ENCODE measurements at regions not wholly inside any gene's neighbourhood (a gene's known extent, or its start where the extent isn't known, plus 50 kb on each side); places are given as distances from the start of the nearest gene placed in this dataset.

DNA sequence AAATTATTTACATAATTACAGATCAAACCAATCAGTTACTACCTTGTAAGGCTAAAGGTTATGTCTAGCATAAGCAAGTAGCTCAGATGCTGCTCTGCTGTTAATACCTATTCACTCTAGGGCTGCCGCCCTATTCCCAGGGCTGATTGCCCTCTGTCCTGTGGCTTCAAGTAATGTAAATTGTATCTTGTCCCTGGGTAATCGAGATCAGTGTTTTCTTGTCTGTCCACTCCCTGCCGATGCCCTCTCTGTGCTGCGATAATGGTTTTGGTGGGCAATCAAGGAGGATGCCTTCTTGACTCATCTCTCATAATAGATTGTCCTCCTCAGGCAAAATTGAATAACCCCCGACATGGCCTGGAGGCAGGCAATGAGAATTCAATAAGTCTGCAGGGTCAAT lies 641.0 kb upstream of the PITX2 start:
- TF ChIP-seq, protein P1, sequence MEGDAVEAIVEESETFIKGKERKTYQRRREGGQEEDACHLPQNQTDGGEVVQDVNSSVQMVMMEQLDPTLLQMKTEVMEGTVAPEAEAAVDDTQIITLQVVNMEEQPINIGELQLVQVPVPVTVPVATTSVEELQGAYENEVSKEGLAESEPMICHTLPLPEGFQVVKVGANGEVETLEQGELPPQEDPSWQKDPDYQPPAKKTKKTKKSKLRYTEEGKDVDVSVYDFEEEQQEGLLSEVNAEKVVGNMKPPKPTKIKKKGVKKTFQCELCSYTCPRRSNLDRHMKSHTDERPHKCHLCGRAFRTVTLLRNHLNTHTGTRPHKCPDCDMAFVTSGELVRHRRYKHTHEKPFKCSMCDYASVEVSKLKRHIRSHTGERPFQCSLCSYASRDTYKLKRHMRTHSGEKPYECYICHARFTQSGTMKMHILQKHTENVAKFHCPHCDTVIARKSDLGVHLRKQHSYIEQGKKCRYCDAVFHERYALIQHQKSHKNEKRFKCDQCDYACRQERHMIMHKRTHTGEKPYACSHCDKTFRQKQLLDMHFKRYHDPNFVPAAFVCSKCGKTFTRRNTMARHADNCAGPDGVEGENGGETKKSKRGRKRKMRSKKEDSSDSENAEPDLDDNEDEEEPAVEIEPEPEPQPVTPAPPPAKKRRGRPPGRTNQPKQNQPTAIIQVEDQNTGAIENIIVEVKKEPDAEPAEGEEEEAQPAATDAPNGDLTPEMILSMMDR (IDR thresholded peaks at IDR 0.05): no peak
- Mint-ChIP-seq H3K27ac (no peak overlapping the region), H3K9me3 (no peaks in the 10 kb centered on the region), H3K4me3 (no peak overlapping the region), H3K4me1 (ENCODE audit: low read depth) (peaks cover 11% of the 10 kb centered on the region), H3K27me3 (ENCODE audit: insufficient read depth) (no peaks in the 10 kb centered on the region), H3K36me3 (ENCODE audit: low read depth) (no peaks in the 10 kb centered on the region)
- no peak for DNase-seq

DNA sequence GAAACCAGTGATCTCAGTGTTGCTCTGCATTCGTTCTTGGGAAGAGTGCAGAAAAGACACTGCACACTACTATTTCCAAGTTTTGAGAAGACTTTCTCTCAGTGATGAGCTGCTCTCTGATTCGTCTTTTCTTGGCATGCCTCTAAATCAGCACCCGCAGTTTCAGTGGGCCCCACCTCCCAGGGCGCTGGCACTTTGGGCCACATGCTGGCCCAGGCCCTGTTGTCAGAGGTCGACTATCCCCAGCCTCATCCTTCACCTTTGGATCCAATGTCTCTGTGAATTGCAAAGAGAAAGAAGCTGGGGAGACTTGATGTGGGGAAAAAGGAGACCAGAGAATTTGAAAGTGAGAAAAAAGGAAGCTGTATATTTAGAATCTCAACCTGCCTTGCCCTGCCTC lies 644.1 kb upstream of the PITX2 start:
- no peaks in the 10 kb centered on the region for H3K36me3 Mint-ChIP-seq (ENCODE audit: low read depth)
- no peak overlapping the region for H3K4me3 Mint-ChIP-seq
- no peak for DNase-seq
- no peaks in the 10 kb centered on the region for H3K9me3 Mint-ChIP-seq
- TF ChIP-seq, protein P1 (IDR thresholded peaks at IDR 0.05): no peak
- peaks cover 30% of the 10 kb centered on the region for H3K4me1 Mint-ChIP-seq (ENCODE audit: low read depth)
- no peak overlapping the region for H3K27ac Mint-ChIP-seq
- H3K27me3 Mint-ChIP-seq (ENCODE audit: insufficient read depth): no peaks in the 10 kb centered on the region

DNA sequence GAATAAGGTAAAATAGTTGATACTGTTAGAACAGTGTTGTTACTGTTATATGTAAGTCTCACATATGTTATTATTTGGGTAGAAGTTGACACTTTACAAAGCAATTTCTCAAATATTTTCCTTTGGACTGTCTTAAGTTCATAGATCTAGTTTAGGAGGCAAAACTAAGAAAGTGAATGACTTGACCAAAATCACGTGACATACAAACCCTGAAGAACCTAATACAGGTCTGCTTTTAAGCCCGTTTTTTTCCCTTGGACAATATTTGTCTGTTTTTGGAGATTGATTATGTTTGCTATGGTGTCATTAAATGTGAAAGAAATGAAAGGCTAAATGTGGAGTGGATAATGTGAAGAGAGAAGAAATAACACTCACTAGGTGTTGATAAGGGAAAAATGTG lies 644.9 kb upstream of the PITX2 start:
- H3K4me1 Mint-ChIP-seq (ENCODE audit: low read depth): peaks cover 30% of the 10 kb centered on the region
- TF ChIP-seq, protein P1 (IDR thresholded peaks at IDR 0.05): no peak
- no peaks in the 10 kb centered on the region for H3K9me3 Mint-ChIP-seq
- no peaks in the 10 kb centered on the region for H3K27me3 Mint-ChIP-seq (ENCODE audit: insufficient read depth)
- no peak overlapping the region for H3K4me3 Mint-ChIP-seq
- H3K27ac Mint-ChIP-seq: no peak overlapping the region
- DNase-seq: no peak
- H3K36me3 Mint-ChIP-seq (ENCODE audit: low read depth): no peaks in the 10 kb centered on the region

DNA sequence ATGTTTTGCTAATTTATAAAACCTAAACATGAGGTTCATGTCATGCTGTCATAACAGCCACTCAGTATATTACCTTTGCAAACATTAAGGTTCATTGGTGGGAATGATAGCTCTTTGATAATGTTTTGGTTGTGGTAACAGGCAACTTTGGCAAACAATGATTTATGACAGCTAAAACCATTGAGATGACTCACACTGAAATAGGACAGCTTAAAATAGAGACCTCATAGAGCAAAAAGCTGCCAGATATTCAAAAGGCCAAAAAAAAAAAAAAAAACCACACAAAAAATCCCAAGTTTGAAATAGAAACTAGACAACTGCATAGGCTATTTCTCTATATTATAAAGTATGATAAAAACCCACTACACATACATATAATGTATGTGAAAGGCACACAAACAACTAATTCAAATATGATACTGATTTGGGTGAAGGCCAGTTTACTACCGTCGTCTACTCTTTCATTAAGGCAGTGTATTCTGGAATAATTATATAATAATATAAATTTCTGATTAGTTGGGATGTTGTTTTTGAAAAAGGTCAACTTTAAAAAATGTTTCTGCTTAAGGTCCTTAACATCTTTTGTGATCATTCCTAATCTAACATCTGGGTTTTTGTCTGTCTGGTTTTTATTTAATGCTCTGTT lies 646.0 kb upstream of the PITX2 start:
- H3K27ac Mint-ChIP-seq: peak overlapping the region; percentile 65
- peak overlapping the region; percentile 74 for H3K4me3 Mint-ChIP-seq
- peak; percentile 69 for DNase-seq
- H3K9me3 Mint-ChIP-seq: no peaks in the 10 kb centered on the region
- H3K27me3 Mint-ChIP-seq (ENCODE audit: insufficient read depth): no peaks in the 10 kb centered on the region
- TF ChIP-seq, protein P1 (IDR thresholded peaks at IDR 0.05): no peak
- peaks cover 30% of the 10 kb centered on the region for H3K4me1 Mint-ChIP-seq (ENCODE audit: low read depth)
- H3K36me3 Mint-ChIP-seq (ENCODE audit: low read depth): no peaks in the 10 kb centered on the region

DNA sequence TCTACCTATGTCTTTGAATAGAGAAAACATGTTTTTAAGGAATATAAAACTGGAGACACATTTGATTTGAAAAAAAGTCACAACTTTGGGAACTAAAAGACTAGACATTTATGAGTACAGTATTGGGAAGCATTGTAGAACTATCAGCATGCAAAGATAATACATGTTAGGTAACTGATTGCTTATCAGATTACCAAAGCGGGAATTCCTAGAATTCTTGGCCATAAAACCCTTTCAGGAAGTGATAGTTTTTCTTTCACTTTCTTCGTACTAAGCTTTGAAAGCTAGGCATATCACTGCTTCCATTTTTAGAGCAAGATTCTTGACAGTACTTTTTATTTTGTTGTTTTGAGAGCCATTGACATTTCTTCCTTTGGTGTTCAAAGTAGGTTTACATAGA lies 646.6 kb upstream of the PITX2 start:
- H3K4me1 Mint-ChIP-seq (ENCODE audit: low read depth): peaks cover 30% of the 10 kb centered on the region
- H3K27ac Mint-ChIP-seq: peak overlapping the region; percentile 65
- peak overlapping the region; percentile 74 for H3K4me3 Mint-ChIP-seq
- no peaks in the 10 kb centered on the region for H3K36me3 Mint-ChIP-seq (ENCODE audit: low read depth)
- no peaks in the 10 kb centered on the region for H3K9me3 Mint-ChIP-seq
- peak; percentile 5 for DNase-seq
- no peaks in the 10 kb centered on the region for H3K27me3 Mint-ChIP-seq (ENCODE audit: insufficient read depth)
- TF ChIP-seq, protein P1 (IDR thresholded peaks at IDR 0.05): no peak

DNA sequence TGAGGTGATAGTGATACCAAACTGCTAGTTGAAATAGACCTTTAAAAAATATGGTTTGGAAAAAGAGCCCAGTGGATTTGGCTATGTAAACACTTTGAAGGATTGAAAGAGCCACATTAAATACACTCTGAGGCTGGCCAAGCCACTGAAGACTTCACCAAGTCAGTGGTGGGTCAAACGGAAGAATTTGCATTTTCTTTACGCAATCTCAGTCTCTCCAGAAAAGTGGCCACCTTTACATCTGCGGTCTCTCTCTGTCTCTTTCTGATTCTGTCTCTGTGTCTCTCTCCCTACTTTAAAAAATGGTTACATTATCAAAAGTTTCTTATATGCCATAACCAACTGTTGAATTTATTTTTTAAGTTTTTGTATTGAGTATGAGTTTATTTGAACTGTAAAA lies 651.2 kb upstream of the PITX2 start:
- H3K27ac Mint-ChIP-seq: no peak overlapping the region
- peaks cover 17% of the 10 kb centered on the region for H3K4me1 Mint-ChIP-seq (ENCODE audit: low read depth)
- H3K27me3 Mint-ChIP-seq (ENCODE audit: insufficient read depth): no peaks in the 10 kb centered on the region
- H3K36me3 Mint-ChIP-seq (ENCODE audit: low read depth): no peaks in the 10 kb centered on the region
- no peak for DNase-seq
- H3K9me3 Mint-ChIP-seq: no peaks in the 10 kb centered on the region
- no peak overlapping the region for H3K4me3 Mint-ChIP-seq
- TF ChIP-seq, protein P1 (IDR thresholded peaks at IDR 0.05): no peak
